ENCODE measurements at regions not wholly inside any gene's neighbourhood (a gene's known extent, or its start where the extent isn't known, plus 50 kb on each side); places are given as distances from the start of the nearest gene placed in this dataset.
"Not testable (repeated sequence)": the region's sequence is repeated elsewhere in the genome, so short reads cannot be mapped to it uniquely, and the experiment has no call there.

GRCh38 chr1:55463814-55464475, 248.8 kb upstream of the USP24 start:
- in situ Hi-C loops (cut with HindIII; ENCODE audit: low sequenced_read_pairs): no loop called here

- in situ Hi-C loops (cut with HindIII; ENCODE audit: low sequenced_read_pairs): no loop called here
Measured at GRCh38 chr1:55457874-55458273, 242.7 kb upstream of the USP24 start.

GRCh38 chr1:55456971-55457370, 241.8 kb upstream of the USP24 start:
- in situ Hi-C loops (cut with HindIII; ENCODE audit: low sequenced_read_pairs): no loop called here

GRCh38 chr1:55448261-55448660, 233.1 kb upstream of the USP24 start:
- in situ Hi-C loops (cut with HindIII; ENCODE audit: low sequenced_read_pairs): no loop called here

- in situ Hi-C loops (cut with HindIII; ENCODE audit: low sequenced_read_pairs): no loop called here
Measured at GRCh38 chr1:55447488-55447887, 232.3 kb upstream of the USP24 start.

GRCh38 chr1:55446351-55446750, 231.2 kb upstream of the USP24 start:
- in situ Hi-C loops (cut with HindIII; ENCODE audit: low sequenced_read_pairs): no loop called here

GRCh38 chr1:55445416-55445815, 230.3 kb upstream of the USP24 start:
- in situ Hi-C loops (cut with HindIII; ENCODE audit: low sequenced_read_pairs): no loop called here

- in situ Hi-C loops (cut with HindIII; ENCODE audit: low sequenced_read_pairs): no loop called here
Measured at GRCh38 chr1:55444667-55445066, 229.5 kb upstream of the USP24 start.

GRCh38 chr1:55443175-55443915, 228.2 kb upstream of the USP24 start:
- in situ Hi-C loops (cut with HindIII; ENCODE audit: low sequenced_read_pairs): no loop called here

- in situ Hi-C loops (cut with HindIII; ENCODE audit: low sequenced_read_pairs): no loop called here
Measured at GRCh38 chr1:55441489-55441888, 226.3 kb upstream of the USP24 start.

GRCh38 chr1:55437692-55438091, 222.5 kb upstream of the USP24 start:
- in situ Hi-C loops (cut with HindIII; ENCODE audit: low sequenced_read_pairs): no loop called here

- in situ Hi-C loops (cut with HindIII; ENCODE audit: low sequenced_read_pairs): not testable (repeated sequence)
Measured at GRCh38 chr1:55430720-55431119, 215.6 kb upstream of the USP24 start.

GRCh38 chr1:55430206-55430605, 215.0 kb upstream of the USP24 start:
- in situ Hi-C loops (cut with HindIII; ENCODE audit: low sequenced_read_pairs): not testable (repeated sequence)

- in situ Hi-C loops (cut with HindIII; ENCODE audit: low sequenced_read_pairs): no loop called here
Measured at GRCh38 chr1:55428944-55429931, 214.1 kb upstream of the USP24 start.

GRCh38 chr1:55428231-55428630, 213.1 kb upstream of the USP24 start:
- in situ Hi-C loops (cut with HindIII; ENCODE audit: low sequenced_read_pairs): no loop called here

- in situ Hi-C loops (cut with HindIII; ENCODE audit: low sequenced_read_pairs): no loop called here
Measured at GRCh38 chr1:55427606-55428005, 212.4 kb upstream of the USP24 start.

GRCh38 chr1:55426619-55427018, 211.5 kb upstream of the USP24 start:
- in situ Hi-C loops (cut with HindIII; ENCODE audit: low sequenced_read_pairs): no loop called here

GRCh38 chr1:55426156-55426555, 211.0 kb upstream of the USP24 start:
- in situ Hi-C loops (cut with HindIII; ENCODE audit: low sequenced_read_pairs): no loop called here

GRCh38 chr1:55425310-55425930, 210.3 kb upstream of the USP24 start:
- in situ Hi-C loops (cut with HindIII; ENCODE audit: low sequenced_read_pairs): no loop called here

GRCh38 chr1:55423376-55423775, 208.2 kb upstream of the USP24 start:
- in situ Hi-C loops (cut with HindIII; ENCODE audit: low sequenced_read_pairs): no loop called here

All from endothelial cell of hepatic sinusoid (primary cell).